ENCODE measurements at regions not wholly inside any gene's neighbourhood (a gene's known extent, or its start where the extent isn't known, plus 50 kb on each side); places are given as distances from the start of the nearest gene placed in this dataset.

DNA sequence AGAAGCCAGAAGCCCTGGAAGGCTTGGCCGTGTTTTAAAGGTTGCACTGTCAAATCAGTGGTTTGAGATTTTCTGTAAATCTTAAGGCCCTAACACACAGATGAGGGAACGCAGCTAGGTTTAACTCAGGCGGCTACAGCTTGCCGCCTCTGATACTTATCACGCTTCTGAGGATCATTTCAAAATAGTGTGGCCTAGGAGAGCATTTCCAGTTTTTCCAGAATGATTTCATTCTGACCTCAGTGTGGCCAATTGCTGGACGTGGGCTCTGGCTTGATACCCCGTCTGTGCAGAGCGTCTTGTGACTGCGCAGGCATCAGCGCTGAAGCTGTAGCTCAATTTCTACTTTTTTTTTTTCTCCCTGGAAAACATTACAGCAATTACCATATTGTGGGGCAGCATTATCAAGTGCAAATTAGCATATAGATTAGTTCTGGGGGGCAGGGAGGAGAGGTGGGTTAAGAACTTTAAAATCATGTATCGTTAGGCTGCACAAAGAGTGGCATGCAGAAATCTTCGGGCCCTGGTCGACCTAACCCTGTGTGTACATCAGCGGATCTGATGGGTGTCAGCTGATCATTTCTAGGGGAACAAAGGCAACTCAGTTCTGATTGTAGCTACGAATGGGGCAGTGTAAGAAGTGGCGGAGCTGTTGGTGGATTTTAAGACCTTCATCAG is 105.0 kb upstream of the EEF1E1 start:
- H3K36me3 Mint-ChIP-seq (ENCODE audit: insufficient read depth, unreplicated experiment): peaks cover 9% of the 10 kb centered on the region
- Histone ChIP-seq H3K36me3 (ENCODE audit: control insufficient read depth, insufficient read depth, low read length) (no peaks in the 10 kb centered on the region), H3K9me3 (no peaks in the 10 kb centered on the region), H3K27me3 (replicated peaks; ENCODE audit: control insufficient read depth, insufficient read depth, low read length) (no peaks in the 10 kb centered on the region), H3K4me3 (ENCODE audit: low read depth, low read length) (no peak overlapping the region), H3K4me1 (no peaks in the 10 kb centered on the region)
- DNase-seq: no peak
- no peak overlapping the region for H3K27ac Mint-ChIP-seq (ENCODE audit: unreplicated experiment)
- no peaks in the 10 kb centered on the region for H3K27me3 Mint-ChIP-seq (ENCODE audit: insufficient read depth, unreplicated experiment)
- TF ChIP-seq, protein P1, sequence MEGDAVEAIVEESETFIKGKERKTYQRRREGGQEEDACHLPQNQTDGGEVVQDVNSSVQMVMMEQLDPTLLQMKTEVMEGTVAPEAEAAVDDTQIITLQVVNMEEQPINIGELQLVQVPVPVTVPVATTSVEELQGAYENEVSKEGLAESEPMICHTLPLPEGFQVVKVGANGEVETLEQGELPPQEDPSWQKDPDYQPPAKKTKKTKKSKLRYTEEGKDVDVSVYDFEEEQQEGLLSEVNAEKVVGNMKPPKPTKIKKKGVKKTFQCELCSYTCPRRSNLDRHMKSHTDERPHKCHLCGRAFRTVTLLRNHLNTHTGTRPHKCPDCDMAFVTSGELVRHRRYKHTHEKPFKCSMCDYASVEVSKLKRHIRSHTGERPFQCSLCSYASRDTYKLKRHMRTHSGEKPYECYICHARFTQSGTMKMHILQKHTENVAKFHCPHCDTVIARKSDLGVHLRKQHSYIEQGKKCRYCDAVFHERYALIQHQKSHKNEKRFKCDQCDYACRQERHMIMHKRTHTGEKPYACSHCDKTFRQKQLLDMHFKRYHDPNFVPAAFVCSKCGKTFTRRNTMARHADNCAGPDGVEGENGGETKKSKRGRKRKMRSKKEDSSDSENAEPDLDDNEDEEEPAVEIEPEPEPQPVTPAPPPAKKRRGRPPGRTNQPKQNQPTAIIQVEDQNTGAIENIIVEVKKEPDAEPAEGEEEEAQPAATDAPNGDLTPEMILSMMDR (IDR thresholded peaks at IDR 0.05; ENCODE audit: insufficient read depth in 1 of 2, low read depth in 1 of 2, low read length in 1 of 2, severe bottlenecking in 1 of 2, unreplicated experiment in 1 of 2): no peak
- H3K4me1 Mint-ChIP-seq (ENCODE audit: low read depth, unreplicated experiment): peaks cover 15% of the 10 kb centered on the region
- no peak overlapping the region for H3K4me3 Mint-ChIP-seq (ENCODE audit: unreplicated experiment)
- no peaks in the 10 kb centered on the region for H3K9me3 Mint-ChIP-seq (ENCODE audit: unreplicated experiment)
- BruUV-seq (replicated peaks): no TSS peak
- POLR2A ChIA-PET: interaction anchor here (0.7 kb wide), 1 partner anchor 11 kb away, joined by 3 read pairs; no protein-coding TSS in a partner anchor
- CTCF ChIA-PET: interaction anchor here (0.8 kb wide), 1 partner anchor 37 kb away, joined by 4 read pairs; no protein-coding TSS in a partner anchor
- intact Hi-C loops (cut with micrococcal nuclease; ENCODE audit: unreplicated experiment): no loop called here

DNA sequence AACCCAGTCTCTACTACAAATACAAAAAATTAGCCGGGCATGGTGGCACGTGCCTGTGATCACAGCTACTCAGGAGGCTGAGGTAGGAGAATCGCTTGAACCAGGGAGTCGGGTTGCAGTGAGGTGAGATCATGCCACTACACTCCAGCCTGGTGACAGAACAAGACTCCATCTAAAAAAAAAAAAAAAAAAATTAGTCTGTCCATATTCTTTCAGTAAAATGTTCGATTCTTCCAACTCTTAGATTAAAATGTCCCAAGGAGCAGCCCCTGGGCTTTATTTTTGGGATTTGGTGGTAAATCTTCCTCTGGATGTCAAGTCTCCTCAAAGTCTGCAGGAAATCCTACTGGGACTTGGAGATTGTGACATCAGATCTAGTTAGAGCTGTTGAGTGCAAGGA is 101.0 kb upstream of the EEF1E1 start:
- BruUV-seq (replicated peaks): no TSS peak
- H3K36me3 Mint-ChIP-seq (ENCODE audit: insufficient read depth, unreplicated experiment): peaks cover 5% of the 10 kb centered on the region
- H3K9me3 Mint-ChIP-seq (ENCODE audit: unreplicated experiment): no peaks in the 10 kb centered on the region
- intact Hi-C loops (cut with micrococcal nuclease; ENCODE audit: unreplicated experiment): no loop called here
- TF ChIP-seq, protein P1 (IDR thresholded peaks at IDR 0.05; ENCODE audit: insufficient read depth in 1 of 2, low read depth in 1 of 2, low read length in 1 of 2, severe bottlenecking in 1 of 2, unreplicated experiment in 1 of 2): no peak
- ChIA-PET POLR2A (interaction anchor here (0.6 kb wide), 1 partner anchor 112 kb away, joined by 9 read pairs; no protein-coding TSS in a partner anchor), CTCF (no interaction called here)
- no peaks in the 10 kb centered on the region for H3K36me3 ChIP-seq (ENCODE audit: control insufficient read depth, insufficient read depth, low read length)
- no peaks in the 10 kb centered on the region for H3K27me3 Mint-ChIP-seq (ENCODE audit: insufficient read depth, unreplicated experiment)
- no peaks in the 10 kb centered on the region for H3K9me3 ChIP-seq
- no peak overlapping the region for H3K4me3 Mint-ChIP-seq (ENCODE audit: unreplicated experiment)
- H3K4me1 ChIP-seq: no peaks in the 10 kb centered on the region
- no peak overlapping the region for H3K4me3 ChIP-seq (ENCODE audit: low read depth, low read length)
- no peak for DNase-seq
- H3K27ac Mint-ChIP-seq (ENCODE audit: unreplicated experiment): no peak overlapping the region
- H3K27me3 ChIP-seq (replicated peaks; ENCODE audit: control insufficient read depth, insufficient read depth, low read length): no peaks in the 10 kb centered on the region
- peaks cover 6% of the 10 kb centered on the region for H3K4me1 Mint-ChIP-seq (ENCODE audit: low read depth, unreplicated experiment)

DNA sequence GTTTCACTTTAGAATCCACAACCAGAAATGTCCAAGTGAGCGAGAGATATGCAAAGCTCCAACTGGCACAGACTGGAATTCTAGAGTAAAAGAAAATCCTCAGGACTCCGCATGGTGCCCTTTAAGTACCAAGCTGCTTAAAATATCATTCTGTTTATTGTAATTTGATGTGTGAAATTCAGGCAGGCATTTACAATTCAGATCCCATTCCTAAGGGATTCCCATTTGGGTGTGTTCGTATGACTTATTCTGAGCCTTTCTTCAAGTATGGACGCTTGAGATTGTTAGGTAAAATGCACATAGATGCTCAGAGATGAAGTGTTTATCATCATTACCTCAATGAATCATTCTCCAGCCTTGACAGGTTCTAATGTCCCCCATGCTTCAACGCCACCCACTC is 99.3 kb upstream of the EEF1E1 start:
- H3K9me3 ChIP-seq: no peaks in the 10 kb centered on the region
- peaks cover 9% of the 10 kb centered on the region for H3K36me3 Mint-ChIP-seq (ENCODE audit: insufficient read depth, unreplicated experiment)
- no peaks in the 10 kb centered on the region for H3K9me3 Mint-ChIP-seq (ENCODE audit: unreplicated experiment)
- no peaks in the 10 kb centered on the region for H3K36me3 ChIP-seq (ENCODE audit: control insufficient read depth, insufficient read depth, low read length)
- no peak overlapping the region for H3K4me3 ChIP-seq (ENCODE audit: low read depth, low read length)
- POLR2A ChIA-PET: no interaction called here
- H3K4me3 Mint-ChIP-seq (ENCODE audit: unreplicated experiment): no peak overlapping the region
- H3K27me3 Mint-ChIP-seq (ENCODE audit: insufficient read depth, unreplicated experiment): no peaks in the 10 kb centered on the region
- peaks cover 7% of the 10 kb centered on the region for H3K4me1 Mint-ChIP-seq (ENCODE audit: low read depth, unreplicated experiment)
- DNase-seq: no peak
- H3K4me1 ChIP-seq: peaks cover 3% of the 10 kb centered on the region
- TF ChIP-seq, protein P1 (IDR thresholded peaks at IDR 0.05; ENCODE audit: insufficient read depth in 1 of 2, low read depth in 1 of 2, low read length in 1 of 2, severe bottlenecking in 1 of 2, unreplicated experiment in 1 of 2): no peak
- CTCF ChIA-PET: no interaction called here
- H3K27ac Mint-ChIP-seq (ENCODE audit: unreplicated experiment): no peak overlapping the region
- intact Hi-C loops (cut with micrococcal nuclease; ENCODE audit: unreplicated experiment): no loop called here
- BruUV-seq (replicated peaks): no TSS peak
- H3K27me3 ChIP-seq (replicated peaks; ENCODE audit: control insufficient read depth, insufficient read depth, low read length): no peaks in the 10 kb centered on the region

All from Caco-2 (cell line).